ENCODE measurements at regions not wholly inside any gene's neighbourhood (a gene's known extent, or its start where the extent isn't known, plus 50 kb on each side); places are given as distances from the start of the nearest gene placed in this dataset.

- DNase-seq: no peak
These were observed 289.2 kb upstream of the THBS1 start for GRCh38 chr15:39291690-39292089.

- DNase-seq: no peak
These were observed 283.9 kb upstream of the THBS1 start for GRCh38 chr15:39296955-39297354.

GRCh38 chr15:39298271-39298962 is 282.5 kb upstream of the THBS1 start:
- no peak for DNase-seq

DNA sequence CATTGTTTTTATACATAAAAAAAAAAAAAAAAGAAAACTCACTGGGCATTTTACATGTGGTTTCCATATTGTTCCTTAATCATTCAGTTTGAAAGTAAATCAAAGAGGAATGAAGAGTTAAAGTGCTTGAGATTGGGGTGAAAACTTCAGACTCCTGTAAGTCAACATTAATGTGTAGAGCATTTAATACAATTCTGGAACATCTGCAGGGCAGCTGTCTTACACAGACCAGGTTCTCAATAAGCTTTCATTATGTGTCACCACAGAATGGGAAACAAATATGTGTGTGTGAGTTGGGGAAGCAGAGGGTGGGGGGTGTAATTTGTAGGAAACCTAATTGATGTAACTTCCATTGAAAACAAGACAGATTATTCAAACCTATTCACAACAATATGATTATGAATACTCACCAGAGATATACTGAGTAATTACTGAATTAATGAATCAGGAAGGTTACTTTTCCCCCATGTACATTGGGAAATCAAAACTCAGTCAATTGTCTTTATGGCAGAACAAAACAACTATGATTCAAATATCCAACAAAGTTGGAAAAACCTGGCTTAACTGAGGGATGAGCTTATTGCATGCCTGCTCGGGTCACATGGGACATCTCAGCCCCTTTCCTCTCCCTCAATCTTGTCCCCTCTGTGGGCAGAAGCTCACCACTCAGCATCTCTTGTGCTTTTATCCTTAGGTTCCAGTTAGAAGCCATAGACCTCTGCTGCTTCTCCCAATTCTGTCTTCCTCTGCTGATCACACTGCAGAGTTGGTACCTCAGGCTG is 281.2 kb upstream of the THBS1 start:
- DNase-seq: no peak

- no peak for DNase-seq
These were observed 280.3 kb upstream of the THBS1 start for GRCh38 chr15:39300451-39301153.

DNA sequence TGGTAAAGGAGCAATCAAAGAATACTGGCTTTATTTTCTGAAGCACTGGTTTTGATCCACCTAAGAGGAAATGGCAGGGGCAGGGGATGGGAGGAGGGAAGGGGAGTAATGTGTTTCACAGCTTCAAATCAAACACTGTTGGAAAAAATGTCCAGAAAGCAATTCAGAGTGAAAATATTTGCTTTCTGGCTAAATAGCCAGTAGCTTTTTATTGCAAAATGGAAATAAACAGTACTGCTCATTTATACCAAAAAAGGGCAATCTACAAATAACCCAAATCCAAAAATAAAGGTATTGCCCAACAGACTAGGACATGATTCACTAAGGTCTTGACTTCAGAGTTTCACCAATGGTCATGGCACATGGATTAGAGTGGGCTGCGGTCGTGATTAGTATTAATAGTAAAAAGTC is 279.3 kb upstream of the THBS1 start:
- DNase-seq: no peak

DNA sequence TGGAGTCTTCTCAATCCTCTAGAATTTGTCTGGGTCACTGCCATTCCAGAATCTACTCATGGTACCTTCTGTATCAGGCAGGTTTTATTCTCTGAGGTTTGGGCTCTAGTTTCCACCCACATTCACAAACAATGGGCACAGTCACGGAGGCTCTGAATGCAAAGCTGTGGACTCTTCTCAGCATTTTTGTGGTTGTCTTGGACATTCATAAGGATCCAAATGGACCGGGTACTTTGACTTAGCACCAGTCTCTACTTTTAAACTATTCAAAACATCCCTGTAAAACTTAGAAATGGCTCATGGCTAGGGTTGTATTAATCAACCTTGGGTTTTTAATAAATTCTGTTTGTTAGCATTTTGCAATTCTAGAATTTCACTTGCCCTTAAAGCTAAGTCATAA is 277.9 kb upstream of the THBS1 start:
- DNase-seq: no peak

DNA sequence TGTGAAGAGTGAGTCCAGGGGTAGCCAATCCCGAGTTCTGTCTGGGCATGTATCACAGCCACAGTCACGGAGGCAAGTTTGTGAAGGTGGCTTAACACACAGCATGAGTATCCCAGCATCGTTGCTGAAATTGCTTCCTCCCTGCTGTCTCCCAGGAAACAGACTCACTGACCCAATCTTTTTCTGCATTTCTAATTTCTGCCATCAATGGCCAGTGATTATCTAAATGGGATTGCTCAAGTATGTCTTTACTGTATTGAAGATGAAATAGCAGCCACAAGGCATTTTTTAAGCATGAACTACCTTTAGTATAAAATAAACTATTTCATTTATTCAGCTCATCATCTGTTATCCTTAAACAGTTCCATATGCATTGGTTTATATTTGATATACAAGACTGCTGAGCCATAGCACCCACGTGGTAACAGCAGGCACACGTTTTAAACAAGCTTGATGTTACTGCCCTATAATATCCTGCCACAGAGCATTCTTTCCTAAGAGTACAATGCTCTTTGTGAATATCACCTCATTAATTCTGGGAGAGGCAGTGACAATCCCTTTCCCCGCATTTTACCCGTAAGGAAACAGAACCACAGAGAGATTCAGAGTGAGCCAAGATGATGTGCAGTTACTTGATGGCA is 276.6 kb upstream of the THBS1 start:
- DNase-seq: no peak

- DNase-seq: no peak
These were observed 275.7 kb upstream of the THBS1 start for GRCh38 chr15:39304931-39305728.

DNA sequence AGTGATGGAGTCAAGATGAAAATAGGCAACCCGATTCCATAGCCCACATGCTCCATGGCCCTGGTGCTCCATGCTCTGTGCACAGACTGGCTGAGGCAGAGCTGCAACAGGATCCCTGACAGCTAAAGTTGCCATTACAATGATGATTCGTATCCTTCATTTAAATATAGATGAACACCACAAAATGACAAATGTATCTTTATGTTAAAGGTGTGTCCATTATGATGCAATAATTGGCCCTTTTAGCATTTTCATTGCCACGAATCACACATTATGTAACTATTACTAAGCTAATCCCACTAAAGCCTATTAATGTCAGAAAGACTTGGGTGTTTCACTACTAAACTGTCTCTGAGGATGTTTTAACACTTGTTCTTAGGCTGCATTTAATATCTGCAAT is 270.2 kb upstream of the THBS1 start:
- DNase-seq: no peak

DNA sequence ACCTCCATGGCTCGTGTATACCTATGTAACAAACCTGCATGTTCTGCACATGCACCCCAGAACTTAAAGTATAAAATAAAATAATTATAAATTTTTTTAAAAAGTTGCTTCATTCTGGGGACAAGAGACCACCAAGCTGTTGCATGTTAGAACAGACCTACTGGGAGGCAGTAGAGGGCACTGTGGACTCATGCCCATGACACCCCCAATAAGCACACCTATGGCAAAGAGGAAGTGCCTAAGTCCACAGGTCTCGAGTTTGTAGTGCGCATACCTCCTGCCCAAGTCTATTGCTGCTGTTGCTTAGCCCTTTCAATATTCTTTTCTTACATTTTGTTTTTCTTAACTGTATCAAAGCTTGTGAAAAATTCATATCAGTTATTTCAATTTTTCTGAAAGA is 267.9 kb upstream of the THBS1 start:
- no peak for DNase-seq

DNA sequence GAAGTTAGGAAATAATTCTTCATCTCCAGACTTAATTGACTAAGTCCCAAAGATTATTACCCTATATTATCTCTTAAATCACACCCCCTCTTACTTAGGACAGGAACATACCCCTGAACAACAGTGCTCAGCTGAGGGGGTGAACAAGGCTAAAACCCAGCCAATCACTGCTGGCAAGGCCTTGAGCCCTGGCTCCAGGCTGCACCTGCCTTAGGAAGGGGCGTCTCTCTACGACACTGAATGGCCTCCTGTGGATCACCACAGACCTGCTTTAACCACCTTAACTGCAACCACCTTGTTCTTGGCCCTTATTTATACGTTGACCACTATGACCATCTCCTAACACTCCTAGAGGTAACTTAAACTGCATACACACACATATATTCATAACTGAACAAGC is 267.4 kb upstream of the THBS1 start:
- DNase-seq: no peak

DNA sequence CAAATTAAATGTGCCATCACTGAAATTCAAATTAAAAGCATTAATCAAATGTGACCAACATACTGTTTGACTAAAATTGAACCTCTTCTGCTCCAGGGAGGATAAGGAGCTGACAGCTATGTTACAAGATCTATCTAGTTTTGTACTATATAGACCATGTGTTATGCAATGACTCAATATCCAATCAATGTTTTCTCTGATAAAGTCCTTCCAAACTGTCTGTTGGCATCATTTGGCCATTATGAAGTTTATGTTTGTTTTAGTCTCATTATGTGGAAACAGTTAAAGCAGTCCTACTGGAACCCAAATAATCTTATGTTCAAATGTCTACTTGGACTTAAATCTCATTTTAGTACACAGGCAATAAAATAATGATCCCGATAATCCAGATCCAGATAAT is 267.0 kb upstream of the THBS1 start:
- no peak for DNase-seq

DNA sequence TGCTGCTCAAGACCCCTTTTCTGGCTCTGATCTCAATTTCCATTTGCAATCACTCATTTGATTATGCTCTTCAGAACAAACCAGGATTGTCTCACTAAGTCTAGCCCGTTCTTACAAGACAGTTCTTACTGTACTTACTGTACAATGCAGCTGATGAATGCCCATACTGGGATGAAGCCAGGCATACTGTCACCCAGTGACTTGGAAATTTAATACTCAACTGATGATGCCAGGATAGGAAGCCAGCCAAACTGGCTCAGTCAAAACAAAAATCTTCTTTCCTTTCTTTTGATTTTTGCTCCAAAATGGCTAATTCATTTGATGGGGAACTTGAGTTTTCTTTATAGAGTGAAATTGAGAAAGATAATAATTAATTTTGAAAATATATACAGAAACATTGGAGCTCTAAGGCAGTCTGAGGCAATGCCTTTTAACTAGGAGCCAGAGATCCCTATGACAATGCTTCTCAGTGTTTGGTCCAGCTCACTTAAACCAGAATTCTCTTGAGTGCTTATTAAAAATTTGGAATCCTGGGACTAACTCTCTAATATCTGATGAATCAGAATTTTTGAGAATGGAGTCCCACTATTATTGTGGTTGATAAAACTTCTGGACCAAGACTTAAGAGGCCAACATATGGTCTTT is 265.6 kb upstream of the THBS1 start:
- no peak for DNase-seq

DNA sequence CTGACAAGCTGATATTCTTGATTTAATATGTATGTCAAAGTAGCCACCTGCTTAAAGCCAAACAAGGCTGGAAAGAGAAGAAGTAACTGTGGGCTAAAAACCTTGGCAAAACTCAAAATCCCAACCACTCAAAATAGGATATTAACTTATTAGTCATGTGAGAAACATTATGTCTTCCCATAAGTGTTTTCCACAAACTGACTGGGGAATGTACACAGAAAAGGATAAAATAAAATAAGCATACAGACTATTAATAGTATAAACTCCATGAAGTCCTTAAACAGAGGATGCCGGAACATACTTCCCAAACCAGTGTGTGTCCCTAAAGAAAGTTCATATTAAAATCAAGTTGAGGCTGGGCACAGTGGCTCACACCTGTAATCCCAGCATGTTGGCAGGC is 263.7 kb upstream of the THBS1 start:
- no peak for DNase-seq

DNA sequence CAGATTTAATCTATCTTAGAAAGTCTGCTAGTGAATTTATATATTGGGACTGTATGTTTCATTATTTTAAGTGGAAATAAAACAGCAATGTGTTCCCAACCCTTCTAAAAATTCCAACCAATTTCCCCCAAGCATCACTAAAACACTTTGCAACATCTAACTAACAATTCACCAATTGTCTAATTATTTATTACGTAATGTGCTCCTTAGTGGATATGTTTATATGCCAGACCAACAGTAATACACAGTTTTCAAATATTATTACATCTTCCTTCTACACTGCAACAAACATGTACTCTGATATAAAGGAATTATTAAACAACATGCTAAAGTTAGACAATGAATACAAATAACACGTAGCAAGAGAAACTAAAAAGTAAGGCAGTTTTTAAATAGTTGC is 262.6 kb upstream of the THBS1 start:
- DNase-seq: no peak

- DNase-seq: no peak
These were observed 260.5 kb upstream of the THBS1 start for GRCh38 chr15:39320355-39320754.

- no peak for DNase-seq
These were observed 260.0 kb upstream of the THBS1 start for GRCh38 chr15:39320886-39321285.

- DNase-seq: no peak
These were observed 258.9 kb upstream of the THBS1 start for GRCh38 chr15:39321977-39322376.

DNA sequence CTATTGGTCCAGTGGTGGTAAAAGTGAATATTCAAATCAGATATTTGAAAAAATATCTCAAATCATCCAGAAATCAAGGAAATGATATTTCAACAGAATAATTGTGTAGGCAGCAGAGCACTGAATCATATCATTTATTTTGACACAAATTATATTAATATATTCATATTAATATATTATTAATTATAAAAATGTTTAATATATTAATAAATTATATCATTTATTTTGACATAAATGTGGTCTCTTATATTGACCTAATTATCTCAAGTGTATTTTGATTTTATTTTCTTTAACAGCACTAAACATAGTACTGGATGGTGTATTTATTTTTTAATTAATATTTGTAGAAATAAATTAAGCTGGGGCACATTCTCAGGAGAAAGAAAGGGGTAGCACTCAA is 257.7 kb upstream of the THBS1 start:
- DNase-seq: no peak

GRCh38 chr15:39323706-39324105 is 257.2 kb upstream of the THBS1 start:
- no peak for DNase-seq

DNA sequence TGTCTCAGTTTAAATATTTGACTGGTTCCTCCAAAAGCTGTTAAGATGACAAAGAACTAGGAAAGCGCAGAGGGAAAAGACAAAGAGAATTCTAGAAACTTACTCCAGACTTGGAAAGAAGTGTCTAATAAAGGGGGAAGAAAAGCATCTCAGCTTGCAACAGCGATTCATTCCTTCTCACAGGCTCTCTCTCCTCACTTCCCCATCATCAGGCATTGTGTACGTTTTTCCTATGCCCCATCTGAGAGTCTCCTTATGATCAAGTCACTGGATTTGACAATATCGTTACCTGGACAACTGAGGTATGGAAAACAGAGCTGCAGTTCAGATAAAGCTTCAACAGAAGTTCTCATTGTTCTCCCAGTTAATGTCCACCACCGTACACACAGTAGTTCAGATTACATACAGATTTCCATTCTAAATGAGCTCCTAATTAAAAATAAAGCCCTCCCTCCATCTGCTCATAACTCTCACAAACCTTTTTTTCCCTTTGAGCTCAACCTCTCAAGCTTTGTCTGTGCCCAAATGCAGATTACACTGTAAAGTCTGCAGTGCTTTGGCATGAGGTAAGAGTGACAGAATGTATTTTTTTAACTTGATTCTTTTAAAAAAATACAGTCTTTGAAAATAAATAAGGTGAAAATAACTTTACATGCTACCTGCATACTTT is 254.4 kb upstream of the THBS1 start:
- DNase-seq: no peak

Measured in activated naive CD4-positive, alpha-beta T cell treated with anti-CD3 and anti-CD28 coated beads, Interleukin-2, amount 50 U/mL, for 16 hours (primary cell).